Skeletal muscle tissue (tissue), 3 donors: ENCODE measurements at regions not wholly inside any gene's neighbourhood (a gene's known extent, or its start where the extent isn't known, plus 50 kb on each side); places are given as distances from the start of the nearest gene placed in this dataset.

Source experiments
- H3K27ac ChIP-seq: one replicate; pipeline ENCODE4 v1.7.0; 2013; ENCODE audit warnings: mild to moderate bottlenecking, low read depth, low read length, inconsistent platforms
- H3K27me3 ChIP-seq, 3 donors: one replicate each; pipeline ENCODE4 v1.7.0; 2013; ENCODE audit warnings: low read length in 3 of 3; ENCODE audit not compliant: control insufficient read depth in 3 of 3, insufficient read depth in 3 of 3
- H3K36me3 ChIP-seq, 3 donors: one replicate each; pipeline ENCODE4 v1.7.0; 2013; ENCODE audit warnings: low read length in 3 of 3; ENCODE audit not compliant: control insufficient read depth in 3 of 3, insufficient read depth in 3 of 3
- H3K4me1 ChIP-seq, 3 donors: one replicate each; pipeline ENCODE4 v1.7.0; 2013; ENCODE audit warnings: low read length in 3 of 3, mild to moderate bottlenecking in 3 of 3; ENCODE audit not compliant: control insufficient read depth in 3 of 3, insufficient read depth in 3 of 3
- H3K4me3 ChIP-seq, 3 donors: one replicate each; pipeline ENCODE4 v1.7.0; 2013; ENCODE audit warnings: low read length in 3 of 3
- H3K9ac ChIP-seq, 3 donors: one replicate each; pipeline ENCODE4 v1.7.0; 2013; ENCODE audit warnings: low read length in 3 of 3, mild to moderate bottlenecking in 3 of 3, moderate library complexity in 2 of 3, low read depth in 1 of 3
- H3K9me3 ChIP-seq, 3 donors: one replicate each; pipeline ENCODE4 v1.7.0; 2013; ENCODE audit warnings: low read length in 3 of 3; ENCODE audit not compliant: control insufficient read depth in 3 of 3
- donor health status: Osteomylitis.

DNA sequence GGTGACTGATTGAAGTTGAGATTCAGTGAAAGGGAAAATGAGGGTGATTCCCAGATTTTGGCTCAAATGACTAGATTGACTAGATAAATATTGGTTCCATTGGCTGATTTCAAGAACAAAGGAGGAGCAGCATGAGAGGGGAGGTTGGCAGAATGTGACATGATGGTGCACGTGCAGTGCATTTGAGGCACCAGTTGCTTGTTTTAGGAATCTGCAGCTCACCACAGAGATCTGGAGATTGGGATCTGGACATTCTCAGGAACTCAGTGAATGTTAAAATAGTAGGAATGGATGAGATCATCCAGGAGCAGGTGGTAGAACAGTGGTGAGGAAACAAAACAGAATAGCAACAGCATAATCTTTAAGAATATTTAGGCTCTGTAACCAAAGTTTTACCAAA lies 496.3 kb downstream of the DHX35 start:
- no peak overlapping the region for H3K27ac ChIP-seq
- no peaks in the 10 kb centered on the region for H3K36me3 ChIP-seq
- H3K4me3 ChIP-seq: no peak overlapping the region
- H3K9me3 ChIP-seq: no peaks in the 10 kb centered on the region
- no peak overlapping the region for H3K9ac ChIP-seq
- H3K4me1 ChIP-seq: no peaks in the 10 kb centered on the region
- H3K27me3 ChIP-seq: no peaks in the 10 kb centered on the region

DNA sequence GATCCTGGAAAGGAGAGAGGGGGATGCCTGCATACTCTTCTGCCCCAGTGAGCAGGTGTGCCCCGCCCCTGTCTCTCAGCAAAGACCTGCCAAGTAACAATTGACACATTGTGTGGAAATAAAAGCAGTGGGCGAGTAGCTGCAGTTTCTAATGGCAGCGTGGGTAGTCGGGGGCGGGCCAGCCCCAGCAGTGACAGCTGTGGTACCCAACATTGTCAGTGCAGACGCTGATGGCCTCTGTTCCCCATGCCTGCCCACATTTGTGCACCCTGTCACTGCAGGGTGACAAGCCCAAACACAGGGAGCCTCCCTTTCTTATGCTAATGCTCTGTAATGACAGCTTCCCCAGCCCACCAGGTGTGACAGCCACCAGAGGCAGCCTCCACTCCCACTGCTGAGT lies 491.7 kb downstream of the DHX35 start:
- Histone ChIP-seq H3K27me3 (no peaks in the 10 kb centered on the region), H3K4me3 (no peak overlapping the region), H3K36me3 (no peaks in the 10 kb centered on the region), H3K9ac (no peak overlapping the region), H3K9me3 (no peaks in the 10 kb centered on the region), H3K27ac (no peak overlapping the region), H3K4me1 (no peaks in the 10 kb centered on the region)

DNA sequence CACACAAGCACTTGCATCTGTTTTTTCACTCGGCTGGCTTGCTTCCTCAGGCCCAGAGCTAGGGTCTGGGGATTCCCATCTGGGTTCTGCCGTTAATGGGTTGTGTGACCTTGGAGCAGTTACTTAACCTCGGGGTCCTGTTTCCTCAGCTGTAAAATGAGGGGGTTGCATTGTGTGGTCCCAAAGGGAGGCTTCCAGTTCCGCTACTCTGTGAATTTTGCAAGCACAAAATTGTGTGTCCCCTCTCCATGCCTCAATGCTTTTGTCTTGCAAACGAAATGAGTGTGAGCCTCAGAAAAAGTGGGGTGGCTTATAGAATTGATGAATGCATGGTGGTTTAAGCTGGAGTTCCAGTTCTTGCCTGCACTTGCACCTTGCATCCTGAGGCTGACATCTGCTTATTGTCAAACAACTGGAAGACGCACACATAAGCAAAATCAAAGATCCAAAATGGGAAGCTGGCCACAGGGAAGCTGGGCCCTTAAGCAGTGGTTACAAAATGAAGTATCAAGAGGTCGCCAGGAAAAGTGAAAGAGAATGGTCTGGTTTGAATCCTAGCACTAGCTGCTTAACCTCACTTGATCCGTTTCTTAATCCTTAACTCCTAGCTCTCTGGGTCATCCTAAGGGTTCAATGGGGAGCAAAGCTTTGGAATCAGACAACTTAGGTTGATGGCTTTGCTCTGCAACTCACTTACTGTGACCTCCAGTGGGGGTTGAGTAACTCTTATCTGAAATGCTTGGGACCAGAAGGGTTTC lies 490.6 kb downstream of the DHX35 start:
- no peaks in the 10 kb centered on the region for H3K4me1 ChIP-seq
- H3K9me3 ChIP-seq: no peaks in the 10 kb centered on the region
- H3K27ac ChIP-seq: no peak overlapping the region
- H3K27me3 ChIP-seq: no peaks in the 10 kb centered on the region
- H3K4me3 ChIP-seq: no peak overlapping the region
- H3K9ac ChIP-seq: no peak overlapping the region
- H3K36me3 ChIP-seq: no peaks in the 10 kb centered on the region

DNA sequence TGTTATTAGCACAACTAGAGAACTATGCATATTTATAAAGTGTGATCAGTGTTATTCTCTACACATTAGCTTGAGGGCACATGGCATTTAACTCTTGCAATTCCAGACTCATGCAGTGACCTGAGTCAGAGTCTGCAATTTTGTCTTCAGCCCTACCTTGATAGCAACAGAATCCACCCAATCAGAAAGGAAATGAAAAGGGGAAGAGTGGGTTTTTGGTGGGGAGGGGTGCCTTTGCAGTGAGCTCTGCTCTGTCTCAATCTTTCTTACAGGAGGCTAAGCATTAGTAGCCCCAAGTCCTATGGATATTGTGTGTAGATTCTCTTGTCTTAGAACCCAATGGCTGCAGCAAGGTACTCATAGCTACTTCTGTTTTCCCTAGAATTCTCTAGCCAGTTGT lies 489.2 kb downstream of the DHX35 start:
- H3K9ac ChIP-seq: no peak overlapping the region
- no peaks in the 10 kb centered on the region for H3K4me1 ChIP-seq
- no peak overlapping the region for H3K4me3 ChIP-seq
- no peak overlapping the region for H3K27ac ChIP-seq
- no peaks in the 10 kb centered on the region for H3K36me3 ChIP-seq
- H3K27me3 ChIP-seq: no peaks in the 10 kb centered on the region
- H3K9me3 ChIP-seq: no peaks in the 10 kb centered on the region

DNA sequence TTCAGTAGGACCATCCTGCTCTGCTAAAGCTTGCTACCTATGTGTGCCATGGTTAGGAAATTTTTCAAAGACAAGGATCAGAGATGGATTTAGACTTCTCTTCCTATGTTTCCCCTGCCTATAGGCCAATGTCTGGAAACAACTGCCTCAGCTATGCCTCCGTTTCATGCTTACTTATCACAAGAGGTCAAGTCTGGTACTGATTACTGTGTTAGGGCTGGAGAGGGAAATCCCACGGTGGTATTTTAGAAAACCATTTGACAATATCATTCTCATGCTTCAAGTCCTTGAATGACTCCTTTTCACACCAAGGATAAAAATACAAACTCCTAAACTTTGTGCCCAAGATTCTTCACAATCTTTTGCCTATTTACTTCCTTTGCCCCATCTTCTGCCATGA lies 484.3 kb downstream of the DHX35 start:
- H3K4me3 ChIP-seq: no peak overlapping the region
- H3K27ac ChIP-seq: no peak overlapping the region
- H3K27me3 ChIP-seq: no peaks in the 10 kb centered on the region

DNA sequence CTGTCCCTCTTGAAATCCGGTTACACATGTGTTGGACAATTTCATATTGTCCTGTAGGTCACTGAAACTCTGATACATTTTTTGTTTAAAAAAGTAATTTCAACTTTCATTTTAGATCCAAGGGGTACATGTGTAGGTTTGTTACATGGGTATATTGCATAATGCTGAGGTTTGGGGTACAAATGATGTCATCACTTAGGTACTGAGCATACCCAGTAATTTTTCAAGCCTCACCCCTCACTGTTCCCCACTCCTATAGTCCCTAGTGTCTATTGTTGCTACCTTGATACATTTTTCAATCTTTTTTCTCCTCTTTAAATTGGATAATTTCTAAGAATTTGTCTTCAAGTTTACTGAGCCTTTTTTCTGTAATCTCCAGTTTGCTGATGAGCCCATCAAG lies 483.0 kb downstream of the DHX35 start:
- H3K27ac ChIP-seq: no peak overlapping the region
- H3K4me3 ChIP-seq: no peak overlapping the region
- H3K4me1 ChIP-seq: no peaks in the 10 kb centered on the region
- H3K36me3 ChIP-seq: no peaks in the 10 kb centered on the region
- H3K9me3 ChIP-seq: no peaks in the 10 kb centered on the region
- no peak overlapping the region for H3K9ac ChIP-seq
- no peaks in the 10 kb centered on the region for H3K27me3 ChIP-seq

More for the DNA sequence above, 484.3 kb downstream of the DHX35 start:
- H3K9ac ChIP-seq: no peak overlapping the region
- no peaks in the 10 kb centered on the region for H3K36me3 ChIP-seq
- H3K9me3 ChIP-seq: no peaks in the 10 kb centered on the region
- no peaks in the 10 kb centered on the region for H3K4me1 ChIP-seq

DNA sequence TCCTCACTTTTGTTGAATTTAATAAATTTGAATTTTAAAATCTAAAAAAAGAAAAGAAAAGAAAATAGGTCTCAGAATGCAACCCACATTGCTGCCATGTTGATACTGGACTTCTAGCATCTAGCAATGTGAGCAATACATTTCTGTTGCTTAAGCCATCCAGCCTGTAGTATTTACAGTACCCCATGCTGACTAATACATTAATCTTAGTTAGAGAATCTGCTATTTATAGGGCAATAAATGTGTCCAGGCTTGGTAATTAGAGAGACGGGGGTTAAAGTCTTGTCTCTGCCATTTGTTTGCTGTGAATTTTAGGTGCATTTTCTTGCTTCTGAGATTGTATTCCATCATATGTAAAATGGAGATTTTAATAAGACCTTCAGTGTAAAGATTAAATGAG lies 471.3 kb downstream of the DHX35 start:
- Histone ChIP-seq H3K9ac (no peak overlapping the region), H3K4me1 (peaks cover 0 to 2% (median 0%) of the 10 kb centered on the region in 3 donors), H3K4me3 (no peak overlapping the region), H3K27ac (no peak overlapping the region), H3K27me3 (no peaks in the 10 kb centered on the region), H3K9me3 (peaks cover 0 to 3% (median 0%) of the 10 kb centered on the region in 3 donors), H3K36me3 (no peaks in the 10 kb centered on the region)

DNA sequence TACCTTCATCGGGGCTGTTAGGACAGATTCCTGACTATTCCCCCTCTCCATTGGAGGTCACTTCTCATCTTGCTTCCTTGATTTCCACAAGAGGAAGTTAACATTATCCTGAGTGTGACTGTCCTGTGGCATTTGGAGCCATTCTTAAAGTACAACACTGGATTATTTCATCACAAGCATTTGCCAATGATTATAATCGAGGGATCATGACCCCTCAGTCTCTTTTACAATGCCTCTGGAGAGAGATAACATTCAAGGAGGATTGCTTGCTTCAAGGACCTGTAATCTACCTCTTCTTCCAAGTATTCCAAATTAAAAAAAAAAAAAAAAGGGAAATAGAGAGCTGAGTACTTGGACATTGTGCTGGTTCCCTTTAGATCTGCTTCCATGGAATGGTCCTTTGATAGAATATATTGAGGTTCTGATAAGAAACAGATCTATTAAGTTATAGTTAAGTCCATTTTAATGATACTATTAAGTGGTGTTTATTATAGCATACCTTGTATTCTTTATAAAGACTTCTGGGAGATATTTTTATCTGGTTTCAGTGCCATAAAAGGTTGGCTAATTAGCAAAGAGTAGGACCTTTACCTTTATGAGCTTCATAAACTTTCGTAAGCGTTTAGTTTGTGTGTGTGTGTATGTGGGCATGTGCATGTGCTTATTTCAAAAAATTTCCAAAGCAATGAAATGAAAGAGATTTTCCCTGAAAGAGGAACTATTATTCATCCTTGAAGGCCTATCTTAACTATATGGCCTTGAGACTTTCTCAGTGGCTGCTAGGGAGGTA lies 469.1 kb downstream of the DHX35 start:
- Histone ChIP-seq H3K4me1 (peaks cover 0 to 2% (median 0%) of the 10 kb centered on the region in 3 donors), H3K9ac (no peak overlapping the region), H3K4me3 (no peak overlapping the region), H3K27me3 (no peaks in the 10 kb centered on the region), H3K27ac (no peak overlapping the region), H3K9me3 (peaks cover 0 to 3% (median 1%) of the 10 kb centered on the region in 3 donors), H3K36me3 (no peaks in the 10 kb centered on the region)

DNA sequence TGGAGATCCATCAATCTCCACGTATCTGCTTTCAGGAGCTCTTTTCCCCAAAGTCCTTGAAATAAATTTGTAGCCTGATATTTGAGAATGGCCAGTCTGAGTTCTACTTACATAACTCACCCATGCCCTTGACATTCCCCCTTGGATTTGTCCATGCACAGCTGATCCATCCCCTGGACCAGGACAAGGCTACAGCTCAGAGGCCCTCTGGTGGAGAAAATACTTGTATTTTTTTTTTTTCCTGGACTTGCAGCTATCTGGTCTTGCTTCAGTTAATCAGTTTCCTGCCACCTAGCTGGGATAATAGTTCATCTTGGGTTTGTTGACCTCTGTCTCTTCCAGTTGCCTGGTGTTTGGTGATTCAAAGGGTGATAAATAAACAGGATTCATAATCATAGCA lies 467.6 kb downstream of the DHX35 start:
- H3K27ac ChIP-seq: no peak overlapping the region
- H3K36me3 ChIP-seq: no peaks in the 10 kb centered on the region
- H3K9ac ChIP-seq: no peak overlapping the region
- H3K27me3 ChIP-seq: no peaks in the 10 kb centered on the region
- H3K4me1 ChIP-seq: peaks cover 0 to 2% (median 0%) of the 10 kb centered on the region in 3 donors
- no peak overlapping the region for H3K4me3 ChIP-seq
- peaks cover 0 to 3% (median 1%) of the 10 kb centered on the region in 3 donors for H3K9me3 ChIP-seq

DNA sequence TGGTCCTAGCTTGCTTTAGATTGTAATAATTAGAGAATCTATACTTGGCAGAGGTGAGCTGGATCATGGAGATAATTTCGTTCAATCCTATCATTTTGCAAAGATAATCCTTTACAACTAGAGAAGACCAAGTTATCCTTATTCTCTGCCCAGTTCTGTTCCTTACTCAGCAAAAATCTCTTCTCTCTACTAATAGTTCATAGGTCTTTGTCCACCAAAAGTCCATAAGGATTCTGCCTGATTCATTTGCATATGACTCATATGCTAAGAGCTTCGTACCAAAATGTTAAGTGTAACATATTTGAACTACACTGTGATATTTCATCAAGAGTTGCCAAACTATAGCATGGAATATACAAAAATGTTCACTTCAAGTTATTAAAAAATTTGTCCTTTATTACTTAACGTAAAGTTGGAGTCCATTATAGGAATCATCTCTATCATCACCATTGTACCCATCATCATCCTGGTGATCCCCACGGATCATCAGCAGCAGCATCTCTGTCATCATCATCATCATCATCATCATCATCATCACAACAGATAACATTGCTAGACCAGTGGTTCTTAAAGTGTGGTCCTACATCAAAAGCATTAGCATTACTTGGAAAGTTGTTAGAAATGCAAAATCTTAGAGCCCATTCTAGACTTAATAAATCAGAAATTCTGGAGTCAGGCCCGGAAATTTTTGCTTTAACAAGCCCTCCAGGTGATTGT lies 463.0 kb downstream of the DHX35 start:
- Histone ChIP-seq H3K27ac (no peak overlapping the region), H3K36me3 (no peaks in the 10 kb centered on the region), H3K4me1 (peaks cover 0 to 2% (median 0%) of the 10 kb centered on the region in 3 donors), H3K9ac (no peak overlapping the region), H3K4me3 (no peak overlapping the region), H3K27me3 (no peaks in the 10 kb centered on the region), H3K9me3 (peaks cover 0 to 1% (median 0%) of the 10 kb centered on the region in 3 donors)
